Gastrocnemius medialis (tissue), 4 donors: ENCODE measurements at regions not wholly inside any gene's neighbourhood (a gene's known extent, or its start where the extent isn't known, plus 50 kb on each side); places are given as distances from the start of the nearest gene placed in this dataset.

Experiments
- POLR2A ChIP-seq, 2 donors: fragments of 450-650 bp; IDR thresholded peaks; one replicate each; pipeline ENCODE4 v1.6.1; 2017; ENCODE audit warnings: antibody characterized with exemption in 2 of 2, mild to moderate bottlenecking in 2 of 2, moderate library complexity in 2 of 2
- TF ChIP-seq, protein P1 (sequence below), 5 experiments: fragments of 450-650 bp in 3 of 5; fragments of 200-600 bp in 2 of 5; sonication (generic) in 2 of 5; IDR thresholded peaks in 4 of 5; conservative IDR thresholded peaks in 1 of 5; 1 replicate in 4 of 5; 2 replicates in 1 of 5; pipeline ENCODE4 v1.5.1; 2016 to 2019; ENCODE audit warnings: antibody characterized with exemption in 5 of 5, mild to moderate bottlenecking in 3 of 5, moderate library complexity in 3 of 5

DNA sequence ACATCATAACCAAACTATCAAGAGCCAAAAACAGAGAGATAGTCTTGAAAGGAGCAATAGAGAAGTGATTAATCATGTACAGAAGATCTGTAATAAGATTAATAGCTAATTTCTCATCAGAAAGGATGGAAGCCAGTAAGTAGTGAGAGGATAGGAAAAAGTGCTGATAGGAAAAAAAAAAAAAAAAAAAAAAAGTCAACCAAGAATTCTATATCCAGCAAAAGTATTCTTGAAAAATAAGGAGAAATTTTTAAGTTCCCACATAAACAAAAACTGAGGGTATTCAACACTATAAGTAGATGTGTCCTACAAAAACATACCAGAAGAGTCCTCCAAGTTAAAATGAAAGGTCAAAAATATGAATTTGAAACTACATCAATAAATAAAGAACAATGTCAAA, 218.7 kb upstream of the GPC6 start:
- TF ChIP-seq, protein P1, sequence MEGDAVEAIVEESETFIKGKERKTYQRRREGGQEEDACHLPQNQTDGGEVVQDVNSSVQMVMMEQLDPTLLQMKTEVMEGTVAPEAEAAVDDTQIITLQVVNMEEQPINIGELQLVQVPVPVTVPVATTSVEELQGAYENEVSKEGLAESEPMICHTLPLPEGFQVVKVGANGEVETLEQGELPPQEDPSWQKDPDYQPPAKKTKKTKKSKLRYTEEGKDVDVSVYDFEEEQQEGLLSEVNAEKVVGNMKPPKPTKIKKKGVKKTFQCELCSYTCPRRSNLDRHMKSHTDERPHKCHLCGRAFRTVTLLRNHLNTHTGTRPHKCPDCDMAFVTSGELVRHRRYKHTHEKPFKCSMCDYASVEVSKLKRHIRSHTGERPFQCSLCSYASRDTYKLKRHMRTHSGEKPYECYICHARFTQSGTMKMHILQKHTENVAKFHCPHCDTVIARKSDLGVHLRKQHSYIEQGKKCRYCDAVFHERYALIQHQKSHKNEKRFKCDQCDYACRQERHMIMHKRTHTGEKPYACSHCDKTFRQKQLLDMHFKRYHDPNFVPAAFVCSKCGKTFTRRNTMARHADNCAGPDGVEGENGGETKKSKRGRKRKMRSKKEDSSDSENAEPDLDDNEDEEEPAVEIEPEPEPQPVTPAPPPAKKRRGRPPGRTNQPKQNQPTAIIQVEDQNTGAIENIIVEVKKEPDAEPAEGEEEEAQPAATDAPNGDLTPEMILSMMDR (IDR thresholded peaks at IDR 0.05 in 4 of 5, conservative IDR thresholded peaks at IDR 0.05 in 1 of 5), result no peak
- TF ChIP-seq POLR2A (IDR thresholded peaks at IDR 0.05), result no peak
